ENCODE measurements at regions not wholly inside any gene's neighbourhood (a gene's known extent, or its start where the extent isn't known, plus 50 kb on each side); places are given as distances from the start of the nearest gene placed in this dataset.

- TF ChIP-seq CTCF (IDR thresholded peaks at IDR 0.05) (no peak), ZFX (IDR thresholded peaks at IDR 0.05; ENCODE audit: borderline replicate concordance) (no peak)
These were observed 115.8 kb downstream of the TMEM130 start for GRCh38 chr7:98753989-98754479.
